ENCODE measurements at regions not wholly inside any gene's neighbourhood (a gene's known extent, or its start where the extent isn't known, plus 50 kb on each side); places are given as distances from the start of the nearest gene placed in this dataset.

DNA sequence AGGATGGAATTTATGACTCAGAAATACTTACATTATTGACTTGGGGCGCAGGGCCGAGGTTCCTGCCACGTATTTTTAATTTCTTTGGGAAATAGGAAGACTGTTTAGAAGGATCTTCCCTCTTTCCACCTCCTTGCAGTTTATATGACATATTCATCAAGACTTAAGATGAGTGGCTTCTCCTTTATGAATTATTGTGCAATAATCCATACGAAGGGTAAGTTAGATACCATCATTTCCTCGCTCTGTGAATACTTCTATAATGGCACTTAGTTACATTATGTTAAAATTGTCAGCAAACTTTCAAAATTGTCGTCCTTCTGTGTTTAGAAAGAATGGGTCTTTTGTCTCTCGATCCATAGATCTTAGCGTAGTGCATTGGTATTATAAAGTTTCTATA is 328.8 kb upstream of the UBE2E3 start:
- TF ChIP-seq, protein P1, sequence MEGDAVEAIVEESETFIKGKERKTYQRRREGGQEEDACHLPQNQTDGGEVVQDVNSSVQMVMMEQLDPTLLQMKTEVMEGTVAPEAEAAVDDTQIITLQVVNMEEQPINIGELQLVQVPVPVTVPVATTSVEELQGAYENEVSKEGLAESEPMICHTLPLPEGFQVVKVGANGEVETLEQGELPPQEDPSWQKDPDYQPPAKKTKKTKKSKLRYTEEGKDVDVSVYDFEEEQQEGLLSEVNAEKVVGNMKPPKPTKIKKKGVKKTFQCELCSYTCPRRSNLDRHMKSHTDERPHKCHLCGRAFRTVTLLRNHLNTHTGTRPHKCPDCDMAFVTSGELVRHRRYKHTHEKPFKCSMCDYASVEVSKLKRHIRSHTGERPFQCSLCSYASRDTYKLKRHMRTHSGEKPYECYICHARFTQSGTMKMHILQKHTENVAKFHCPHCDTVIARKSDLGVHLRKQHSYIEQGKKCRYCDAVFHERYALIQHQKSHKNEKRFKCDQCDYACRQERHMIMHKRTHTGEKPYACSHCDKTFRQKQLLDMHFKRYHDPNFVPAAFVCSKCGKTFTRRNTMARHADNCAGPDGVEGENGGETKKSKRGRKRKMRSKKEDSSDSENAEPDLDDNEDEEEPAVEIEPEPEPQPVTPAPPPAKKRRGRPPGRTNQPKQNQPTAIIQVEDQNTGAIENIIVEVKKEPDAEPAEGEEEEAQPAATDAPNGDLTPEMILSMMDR (IDR thresholded peaks at IDR 0.05; ENCODE audit: insufficient read depth, low read depth, low read length): no peak
- TF ChIP-seq EZH2 (IDR thresholded peaks at IDR 0.05; ENCODE audit: insufficient read depth, low read length): no peak

All from astrocyte (in vitro differentiated cells and primary cell).